ENCODE measurements at regions not wholly inside any gene's neighbourhood (a gene's known extent, or its start where the extent isn't known, plus 50 kb on each side); places are given as distances from the start of the nearest gene placed in this dataset.

DNA sequence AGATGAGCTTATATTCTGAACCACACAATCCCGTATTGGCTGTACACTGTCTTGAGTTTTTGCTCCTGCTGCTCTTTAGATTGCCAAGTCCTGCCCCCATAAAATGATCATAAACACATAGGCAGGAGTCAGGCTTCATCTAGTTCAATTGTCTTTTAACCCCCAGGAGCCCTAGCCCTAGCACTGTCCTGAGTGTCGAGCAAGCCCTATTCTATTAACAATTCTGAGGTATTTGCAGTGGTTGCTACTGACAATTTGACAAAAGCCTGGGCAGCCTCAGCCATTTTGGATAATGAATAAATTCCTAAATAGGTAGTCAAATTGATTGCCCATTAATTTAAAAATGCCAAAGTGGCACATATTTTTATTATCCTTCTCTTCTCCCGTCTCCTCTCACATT, 257.2 kb downstream of the YTHDC2 start:
- peaks cover 2% of the 10 kb centered on the region for H3K4me1 ChIP-seq (ENCODE audit: insufficient read depth)
- intact Hi-C loops (cut with DNase I) = no loop called here
- 21 to 33% (median 29%) methylated on average over 3 of the region's 3 CpGs for WGBS, 3 donors
- H3K9me3 ChIP-seq = no peaks in the 10 kb centered on the region
- DNase-seq = no peak
- no peaks in the 10 kb centered on the region for H3K36me3 ChIP-seq
- H3K27ac ChIP-seq = no peak overlapping the region
- H3K27me3 ChIP-seq = no peaks in the 10 kb centered on the region
- H3K4me3 ChIP-seq = no peak overlapping the region
- no peak for TF ChIP-seq EP300 (IDR thresholded peaks at IDR 0.05)
- no peak for TF ChIP-seq POLR2A (IDR thresholded peaks at IDR 0.05)
- TF ChIP-seq, protein P1, sequence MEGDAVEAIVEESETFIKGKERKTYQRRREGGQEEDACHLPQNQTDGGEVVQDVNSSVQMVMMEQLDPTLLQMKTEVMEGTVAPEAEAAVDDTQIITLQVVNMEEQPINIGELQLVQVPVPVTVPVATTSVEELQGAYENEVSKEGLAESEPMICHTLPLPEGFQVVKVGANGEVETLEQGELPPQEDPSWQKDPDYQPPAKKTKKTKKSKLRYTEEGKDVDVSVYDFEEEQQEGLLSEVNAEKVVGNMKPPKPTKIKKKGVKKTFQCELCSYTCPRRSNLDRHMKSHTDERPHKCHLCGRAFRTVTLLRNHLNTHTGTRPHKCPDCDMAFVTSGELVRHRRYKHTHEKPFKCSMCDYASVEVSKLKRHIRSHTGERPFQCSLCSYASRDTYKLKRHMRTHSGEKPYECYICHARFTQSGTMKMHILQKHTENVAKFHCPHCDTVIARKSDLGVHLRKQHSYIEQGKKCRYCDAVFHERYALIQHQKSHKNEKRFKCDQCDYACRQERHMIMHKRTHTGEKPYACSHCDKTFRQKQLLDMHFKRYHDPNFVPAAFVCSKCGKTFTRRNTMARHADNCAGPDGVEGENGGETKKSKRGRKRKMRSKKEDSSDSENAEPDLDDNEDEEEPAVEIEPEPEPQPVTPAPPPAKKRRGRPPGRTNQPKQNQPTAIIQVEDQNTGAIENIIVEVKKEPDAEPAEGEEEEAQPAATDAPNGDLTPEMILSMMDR (IDR thresholded peaks at IDR 0.05) = no peak

DNA sequence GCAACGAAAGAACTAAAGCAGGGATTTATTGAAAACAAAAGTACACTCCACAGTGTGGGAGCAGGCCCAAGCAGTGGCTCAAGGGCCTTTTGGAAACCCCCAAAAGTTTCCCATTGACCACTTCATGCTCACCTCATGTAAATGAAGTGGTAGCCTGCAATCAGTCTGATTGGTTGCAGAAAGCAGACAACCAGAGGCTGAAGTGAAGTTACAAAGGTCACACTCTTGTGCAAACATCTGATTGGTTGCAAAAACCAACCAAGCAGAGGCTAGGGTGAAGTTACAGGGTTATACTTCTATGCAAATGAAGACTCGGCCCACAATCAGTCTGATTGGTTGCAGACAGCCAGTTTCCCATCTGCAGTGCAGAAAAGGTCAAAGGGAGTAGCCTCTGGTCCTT, 258.0 kb downstream of the YTHDC2 start:
- TF ChIP-seq EP300 (IDR thresholded peaks at IDR 0.05) (no peak), POLR2A (IDR thresholded peaks at IDR 0.05) (no peak)
- TF ChIP-seq, protein P1 (IDR thresholded peaks at IDR 0.05) = no peak

DNA sequence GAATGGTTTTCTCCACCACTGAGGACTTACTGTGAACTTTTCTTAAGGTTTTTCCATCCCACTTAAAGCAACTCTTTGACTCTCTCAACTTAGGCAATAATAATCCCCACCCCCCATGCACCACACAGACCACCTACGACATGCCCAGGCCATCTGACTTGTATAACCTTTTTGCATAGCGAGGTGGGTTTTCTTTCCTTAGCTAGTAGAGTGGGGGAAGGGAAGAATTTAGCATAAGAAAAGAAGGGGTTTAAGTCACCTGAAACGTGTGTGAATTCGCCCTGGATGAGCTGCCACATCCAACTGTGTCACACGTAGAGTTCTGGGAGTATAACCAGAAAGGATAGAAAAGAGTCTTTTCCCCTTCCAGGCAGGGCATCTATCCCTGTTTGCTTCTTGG, 262.7 kb downstream of the YTHDC2 start:
- H3K27ac ChIP-seq = no peak overlapping the region
- TF ChIP-seq, protein P1 (IDR thresholded peaks at IDR 0.05) = no peak
- TF ChIP-seq POLR2A (IDR thresholded peaks at IDR 0.05) = no peak
- no peak for TF ChIP-seq EP300 (IDR thresholded peaks at IDR 0.05)
- peaks cover 2% of the 10 kb centered on the region for H3K4me1 ChIP-seq (ENCODE audit: insufficient read depth)
- H3K4me3 ChIP-seq = no peak overlapping the region
- 91 to 96% (median 92%) methylated on average over 5 of the region's 5 CpGs for WGBS, 3 donors
- no peaks in the 10 kb centered on the region for H3K9me3 ChIP-seq
- H3K27me3 ChIP-seq = no peaks in the 10 kb centered on the region
- DNase-seq = no peak
- no peaks in the 10 kb centered on the region for H3K36me3 ChIP-seq
- intact Hi-C loops (cut with DNase I) = no loop called here

More for the DNA sequence above, 258.0 kb downstream of the YTHDC2 start:
- intact Hi-C loops (cut with DNase I) = no loop called here
- Histone ChIP-seq H3K27ac (no peak overlapping the region), H3K4me3 (no peak overlapping the region), H3K36me3 (no peaks in the 10 kb centered on the region), H3K4me1 (ENCODE audit: insufficient read depth) (peaks cover 2% of the 10 kb centered on the region), H3K9me3 (no peaks in the 10 kb centered on the region), H3K27me3 (no peaks in the 10 kb centered on the region)
- WGBS, 3 donors = 25 to 40% (median 38%) methylated on average over 2 of the region's 2 CpGs
- DNase-seq = no peak

DNA sequence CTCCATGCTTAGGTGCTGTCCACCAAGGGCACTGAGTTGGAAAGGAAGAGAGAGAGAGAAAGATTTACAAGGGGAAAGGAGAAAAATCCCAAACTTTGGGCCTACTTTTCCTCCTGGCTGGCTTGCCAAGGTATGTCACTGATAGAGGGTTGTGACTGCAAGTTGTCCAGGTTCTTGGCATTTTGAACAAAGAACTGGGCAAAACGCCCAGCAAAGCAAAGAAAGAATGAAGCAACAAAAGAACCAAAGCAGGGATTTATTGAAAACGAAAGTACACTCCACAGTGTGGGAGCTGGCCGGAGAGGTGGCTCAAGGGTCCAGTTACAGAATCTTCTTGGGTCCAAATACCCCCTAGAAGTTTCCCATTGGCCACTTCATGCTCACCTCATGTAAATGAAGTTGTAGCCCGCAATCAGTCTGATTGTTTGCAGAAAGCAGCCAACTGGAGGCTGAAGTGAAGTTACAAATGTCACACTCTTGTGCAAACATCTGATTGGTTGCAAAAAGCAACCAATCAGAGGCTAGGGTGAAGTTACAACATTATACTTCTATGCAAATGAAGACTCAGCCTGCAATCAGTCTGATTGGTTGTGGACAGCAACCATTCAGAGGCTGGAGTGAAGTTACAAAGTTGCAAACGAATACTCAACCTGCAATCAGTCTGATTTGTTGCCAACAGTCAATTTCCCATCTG, 263.5 kb downstream of the YTHDC2 start:
- TF ChIP-seq POLR2A (IDR thresholded peaks at IDR 0.05) = no peak
- TF ChIP-seq EP300 (IDR thresholded peaks at IDR 0.05) = no peak
- TF ChIP-seq, protein P1 (IDR thresholded peaks at IDR 0.05) = no peak
- DNase-seq = peak; percentile 16 to 37 (median 26)
- Histone ChIP-seq H3K36me3 (no peaks in the 10 kb centered on the region), H3K27ac (no peak overlapping the region), H3K9me3 (no peaks in the 10 kb centered on the region), H3K4me1 (ENCODE audit: insufficient read depth) (no peaks in the 10 kb centered on the region), H3K4me3 (no peak overlapping the region), H3K27me3 (no peaks in the 10 kb centered on the region)
- intact Hi-C loops (cut with DNase I) = no loop called here
- WGBS, 3 donors = 34 to 37% (median 34%) methylated on average over 5 of the region's 5 CpGs

All from ovary (tissue), 7 donors.